ENCODE measurements at regions not wholly inside any gene's neighbourhood (a gene's known extent, or its start where the extent isn't known, plus 50 kb on each side); places are given as distances from the start of the nearest gene placed in this dataset.

DNA sequence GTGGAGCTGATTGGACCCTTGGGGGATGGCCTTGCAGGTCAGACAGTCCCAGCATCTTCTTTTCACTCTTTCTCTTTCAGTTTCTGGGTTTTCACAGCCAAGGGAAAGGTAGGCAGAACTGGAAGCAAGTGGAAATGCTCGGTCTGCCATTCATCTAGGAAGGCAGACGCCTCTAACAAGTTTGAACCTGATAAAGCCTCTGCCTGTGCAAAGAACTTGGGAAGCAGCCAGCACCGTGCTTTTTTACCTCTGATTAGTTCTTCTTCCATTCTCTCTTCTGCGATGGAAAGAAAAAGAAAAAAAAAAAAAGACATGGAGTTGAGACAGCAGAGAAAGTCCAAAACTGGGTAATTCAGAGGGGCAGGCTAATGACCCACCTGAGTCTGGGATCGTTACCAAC, 997.8 kb upstream of the EEF2KMT start:
- Mint-ChIP-seq H3K4me1 (ENCODE audit: low read depth in 2 of 2) (no peaks in the 10 kb centered on the region), H3K4me3 (no peak overlapping the region), H3K27me3 (no peaks in the 10 kb centered on the region)

DNA sequence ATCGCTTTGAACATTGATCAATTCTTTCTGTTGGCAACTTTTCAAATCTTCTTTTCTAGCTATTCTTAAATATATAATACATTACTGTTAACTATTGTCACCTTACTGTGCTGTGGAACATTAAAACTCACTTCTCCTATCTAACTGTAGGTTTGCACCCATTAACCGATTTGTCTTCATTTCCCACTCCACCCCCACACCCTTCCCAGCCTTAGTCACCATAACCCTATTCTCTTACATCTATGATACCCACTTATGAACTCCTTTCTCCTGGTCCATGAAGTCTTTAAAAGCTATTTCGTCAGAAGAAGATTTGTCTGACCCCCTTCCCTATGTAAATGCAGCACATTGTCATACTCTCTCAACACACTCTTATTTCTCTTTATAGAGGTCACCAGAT, 993.4 kb upstream of the EEF2KMT start:
- ATAC-seq (no peak), DNase-seq (ENCODE audit: low spot score) (no peak)
- H3K4me3 Mint-ChIP-seq = no peak overlapping the region
- no peaks in the 10 kb centered on the region for H3K27me3 Mint-ChIP-seq
- no peak overlapping the region for H3K27ac Mint-ChIP-seq
- peaks cover 19% of the 10 kb centered on the region for H3K9me3 Mint-ChIP-seq
- H3K4me1 Mint-ChIP-seq (ENCODE audit: low read depth in 2 of 2) = no peaks in the 10 kb centered on the region
- H3K36me3 Mint-ChIP-seq = no peaks in the 10 kb centered on the region

More for the DNA sequence above, 997.8 kb upstream of the EEF2KMT start:
- Mint-ChIP-seq H3K36me3 (no peaks in the 10 kb centered on the region), H3K27ac (no peak overlapping the region), H3K9me3 (peaks cover 3% of the 10 kb centered on the region)
- no peak for ATAC-seq
- DNase-seq (ENCODE audit: low spot score) = no peak

DNA sequence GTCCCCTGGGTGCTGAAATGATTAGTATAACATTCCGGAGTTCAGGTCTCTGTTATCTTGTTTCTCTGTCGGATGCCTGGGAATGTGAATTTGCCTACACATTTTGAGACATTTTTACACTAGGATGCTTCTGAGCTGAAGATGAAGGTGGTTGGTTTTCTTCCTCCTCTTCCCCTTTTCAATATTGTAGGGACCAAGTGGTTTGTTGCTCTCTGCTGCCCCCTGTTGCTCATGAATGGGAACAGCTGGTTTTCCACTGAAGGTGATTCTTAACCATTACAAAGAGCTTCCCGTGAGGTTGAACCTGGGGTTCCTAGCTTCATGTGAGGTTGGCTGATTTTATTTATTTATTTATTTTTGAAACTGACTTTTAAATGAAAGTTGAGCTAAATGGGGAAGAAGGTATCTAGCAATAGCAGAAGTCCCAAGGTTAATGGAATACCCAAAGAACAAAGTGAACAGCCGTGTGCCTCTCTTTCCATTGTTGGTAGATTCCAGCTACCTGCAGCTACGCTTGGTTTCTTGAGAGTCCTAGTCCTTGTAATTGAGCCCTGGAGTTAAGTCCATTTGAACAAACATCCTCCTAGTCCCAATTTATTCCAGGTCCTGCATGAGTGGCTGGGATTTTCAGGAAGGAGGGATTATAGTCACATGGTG, 983.9 kb upstream of the EEF2KMT start:
- H3K27ac Mint-ChIP-seq = no peak overlapping the region

DNA sequence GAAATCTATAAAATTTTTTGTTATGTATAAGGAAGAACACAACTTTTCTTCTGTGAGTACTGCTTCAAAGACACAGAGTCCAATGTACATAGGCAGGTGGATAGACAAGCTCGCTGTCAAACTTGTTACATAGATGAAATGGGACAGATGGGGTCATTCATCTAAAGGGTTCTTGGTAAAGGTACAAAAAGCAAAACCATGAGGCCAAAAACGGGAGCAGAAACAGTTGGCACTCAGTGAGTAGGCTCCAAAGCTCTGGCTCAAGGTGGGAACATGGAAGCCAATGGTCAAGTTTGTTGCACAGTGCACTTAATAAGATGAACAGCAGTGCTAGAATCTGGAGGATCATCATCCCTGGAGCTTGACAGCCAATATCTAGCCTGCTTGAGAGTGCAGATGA, 979.0 kb upstream of the EEF2KMT start:
- Mint-ChIP-seq H3K36me3 (no peaks in the 10 kb centered on the region), H3K4me1 (ENCODE audit: low read depth in 2 of 2) (no peaks in the 10 kb centered on the region), H3K4me3 (no peak overlapping the region), H3K27ac (no peak overlapping the region), H3K27me3 (peaks cover 0 to 4% of the 10 kb centered on the region in 2 donors), H3K9me3 (peaks cover 11% of the 10 kb centered on the region)
- ATAC-seq = no peak
- DNase-seq (ENCODE audit: low spot score) = no peak

More for the DNA sequence above, 983.9 kb upstream of the EEF2KMT start:
- Mint-ChIP-seq H3K4me3 (no peak overlapping the region), H3K27me3 (peaks cover 0 to 2% of the 10 kb centered on the region in 2 donors), H3K4me1 (ENCODE audit: low read depth in 2 of 2) (no peaks in the 10 kb centered on the region), H3K9me3 (peaks cover 8% of the 10 kb centered on the region), H3K36me3 (no peaks in the 10 kb centered on the region)
- DNase-seq (ENCODE audit: low spot score) (no peak), ATAC-seq (no peak)

DNA sequence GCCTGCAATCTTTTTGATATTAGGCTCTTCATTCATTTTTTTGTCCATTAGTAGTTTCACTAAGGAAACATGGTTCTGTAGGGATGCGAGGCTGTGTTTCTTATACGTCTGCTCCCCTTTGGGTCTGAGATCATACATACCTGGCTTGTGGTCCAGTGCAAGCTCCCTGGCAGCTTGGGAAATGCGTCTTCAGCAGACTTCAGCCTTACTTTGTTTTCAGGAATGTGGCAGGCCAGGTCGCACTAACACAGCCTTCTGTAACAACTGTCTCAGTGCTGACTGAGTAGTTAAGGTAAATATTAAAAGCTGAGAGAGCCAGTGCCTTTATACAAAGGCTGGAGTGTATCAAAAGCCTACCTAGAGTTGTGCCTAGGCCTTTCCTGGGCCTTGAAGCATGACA, 970.5 kb upstream of the EEF2KMT start:
- no peaks in the 10 kb centered on the region for H3K27me3 Mint-ChIP-seq
- H3K27ac Mint-ChIP-seq = no peak overlapping the region

DNA sequence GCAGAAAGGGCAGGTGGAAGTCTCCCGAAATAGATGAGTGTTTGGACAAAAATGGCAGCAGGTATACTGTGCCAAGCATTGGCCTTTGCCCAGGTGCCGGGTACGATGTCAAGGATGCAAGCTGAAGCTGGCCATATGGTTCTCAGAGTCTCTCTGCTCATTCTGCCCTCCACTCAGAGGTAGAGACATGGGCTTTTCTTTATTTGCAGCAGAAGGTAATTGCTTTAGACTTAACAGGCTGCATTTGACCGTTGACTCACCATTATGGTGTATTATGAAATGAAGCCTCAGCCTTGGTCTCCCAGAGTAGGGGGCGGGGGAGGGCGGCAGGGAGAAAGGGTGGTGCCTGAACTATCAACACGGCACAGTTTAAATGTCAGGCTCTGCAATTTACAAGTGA, 969.1 kb upstream of the EEF2KMT start:
- Mint-ChIP-seq H3K27me3 (no peaks in the 10 kb centered on the region), H3K27ac (no peak overlapping the region), H3K4me1 (ENCODE audit: low read depth in 2 of 2) (no peaks in the 10 kb centered on the region), H3K4me3 (no peak overlapping the region), H3K36me3 (no peaks in the 10 kb centered on the region), H3K9me3 (peaks cover 6% of the 10 kb centered on the region)
- DNase-seq (ENCODE audit: low spot score) = no peak
- ATAC-seq = no peak

More for the DNA sequence above, 970.5 kb upstream of the EEF2KMT start:
- no peaks in the 10 kb centered on the region for H3K4me1 Mint-ChIP-seq (ENCODE audit: low read depth in 2 of 2)
- no peak for DNase-seq (ENCODE audit: low spot score)
- H3K36me3 Mint-ChIP-seq = no peaks in the 10 kb centered on the region
- H3K4me3 Mint-ChIP-seq = no peak overlapping the region
- peaks cover 10% of the 10 kb centered on the region for H3K9me3 Mint-ChIP-seq
- no peak for ATAC-seq

DNA sequence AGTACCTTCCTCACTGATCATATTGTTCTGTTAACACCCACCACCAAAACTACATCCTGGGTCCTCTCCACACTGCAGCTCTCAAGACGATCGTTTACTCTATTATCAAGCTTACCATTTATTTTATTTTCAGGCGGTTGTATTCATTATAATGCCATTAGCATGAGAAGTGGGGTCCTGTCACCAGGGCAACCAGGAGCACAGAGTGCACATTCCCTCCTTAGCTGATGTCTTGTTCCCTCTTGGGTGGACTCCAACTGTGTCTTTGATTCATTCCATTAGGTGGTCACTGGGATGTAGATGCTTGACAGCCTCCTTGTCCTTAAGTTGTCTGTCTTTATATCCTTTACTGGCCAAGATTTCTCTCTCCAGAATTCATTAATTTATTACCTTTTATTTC, 965.9 kb upstream of the EEF2KMT start:
- H3K4me3 Mint-ChIP-seq = no peak overlapping the region
- no peak overlapping the region for H3K27ac Mint-ChIP-seq
- ATAC-seq (no peak), DNase-seq (ENCODE audit: low spot score) (no peak)
- no peaks in the 10 kb centered on the region for H3K4me1 Mint-ChIP-seq (ENCODE audit: low read depth in 2 of 2)
- H3K27me3 Mint-ChIP-seq = no peaks in the 10 kb centered on the region
- peaks cover 5% of the 10 kb centered on the region for H3K9me3 Mint-ChIP-seq
- H3K36me3 Mint-ChIP-seq = no peaks in the 10 kb centered on the region

DNA sequence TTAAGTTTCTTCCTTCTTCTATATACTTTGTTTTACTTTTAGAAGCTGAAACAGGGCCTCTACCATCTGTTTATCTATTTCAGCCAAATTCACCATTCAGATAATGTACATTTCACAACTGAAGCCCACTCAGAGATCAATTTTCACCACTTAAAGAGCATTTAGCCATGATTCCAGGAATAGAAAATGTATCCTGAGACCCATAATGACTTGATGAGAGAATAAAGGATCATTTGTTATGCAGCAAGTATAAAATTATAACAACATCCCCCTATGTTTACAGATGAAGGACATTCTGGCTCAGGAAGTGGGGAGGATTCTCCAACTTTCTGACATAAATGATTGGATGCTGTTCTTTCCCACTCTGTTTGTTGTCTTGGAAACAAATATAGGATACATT, 962.1 kb upstream of the EEF2KMT start:
- H3K9me3 Mint-ChIP-seq = no peaks in the 10 kb centered on the region
- H3K4me3 Mint-ChIP-seq = no peak overlapping the region
- DNase-seq (ENCODE audit: low spot score) (no peak), ATAC-seq (no peak)
- H3K27ac Mint-ChIP-seq = no peak overlapping the region
- H3K36me3 Mint-ChIP-seq = no peaks in the 10 kb centered on the region
- no peaks in the 10 kb centered on the region for H3K27me3 Mint-ChIP-seq
- H3K4me1 Mint-ChIP-seq (ENCODE audit: low read depth in 2 of 2) = no peaks in the 10 kb centered on the region

DNA sequence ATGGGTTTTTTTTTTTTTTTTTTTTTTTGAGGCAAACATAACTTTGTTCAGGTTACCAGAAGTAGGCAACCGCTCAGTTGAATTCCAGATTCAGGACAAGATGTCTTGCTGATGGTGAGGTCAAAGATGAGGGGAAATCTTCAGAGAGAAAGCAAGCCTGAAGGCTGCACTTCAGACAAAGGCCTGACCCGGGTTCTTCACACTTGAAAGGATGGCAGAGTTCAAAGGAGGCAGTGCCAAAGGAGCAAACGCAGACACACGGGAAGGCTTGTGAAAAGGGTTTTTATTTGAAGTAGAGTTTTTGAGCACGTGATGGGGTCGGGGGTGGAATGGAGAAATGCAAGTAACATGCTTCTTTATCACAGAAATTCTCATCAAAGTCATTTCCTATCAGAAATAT, 960.2 kb upstream of the EEF2KMT start:
- Mint-ChIP-seq H3K9me3 (no peaks in the 10 kb centered on the region), H3K27me3 (no peaks in the 10 kb centered on the region), H3K36me3 (no peaks in the 10 kb centered on the region), H3K27ac (no peak overlapping the region), H3K4me3 (no peak overlapping the region), H3K4me1 (ENCODE audit: low read depth in 2 of 2) (no peaks in the 10 kb centered on the region)
- DNase-seq (ENCODE audit: low spot score) (no peak), ATAC-seq (no peak)

DNA sequence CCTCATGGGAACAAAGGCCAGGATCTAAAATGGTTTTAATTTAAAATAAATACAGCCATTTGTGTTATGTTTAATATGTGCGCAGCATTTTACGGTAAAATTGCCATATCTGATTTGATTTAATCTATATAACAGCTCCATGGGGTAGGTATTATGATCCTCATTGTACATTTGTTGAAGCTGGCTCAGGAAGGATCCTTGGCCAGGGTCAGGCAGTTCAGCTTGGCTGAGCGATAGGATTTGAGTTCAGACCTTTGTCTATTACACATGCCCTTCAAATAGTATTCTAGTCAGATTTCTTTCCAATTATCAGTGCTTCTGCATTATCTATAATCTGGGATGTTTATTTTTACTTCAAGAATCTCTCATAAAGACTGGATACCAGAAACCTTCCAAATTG, 950.4 kb upstream of the EEF2KMT start:
- peaks cover 0 to 8% of the 10 kb centered on the region in 2 donors for H3K27me3 Mint-ChIP-seq
- no peak for DNase-seq (ENCODE audit: low spot score)
- peaks cover 5% of the 10 kb centered on the region for H3K9me3 Mint-ChIP-seq

DNA sequence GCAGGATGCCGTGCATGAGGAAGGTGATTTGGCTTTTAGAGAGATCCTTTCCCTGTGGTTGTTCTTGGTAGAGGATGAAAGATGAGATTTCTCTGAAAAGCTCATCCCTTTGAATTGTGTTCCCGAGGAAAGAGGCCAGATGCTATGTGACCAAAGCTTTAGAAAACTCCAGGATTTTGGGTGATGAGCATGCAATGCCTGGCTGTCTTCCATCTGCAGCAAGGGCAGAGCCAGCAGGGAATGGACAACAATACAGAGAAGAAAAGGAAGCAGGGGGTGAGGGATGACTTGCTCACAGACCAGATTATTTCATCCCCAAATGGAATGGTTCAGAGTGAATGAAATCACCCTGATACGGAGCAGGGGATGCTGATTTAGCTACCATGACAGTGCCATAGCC, 949.7 kb upstream of the EEF2KMT start:
- no peak overlapping the region for H3K27ac Mint-ChIP-seq
- ATAC-seq = no peak
- DNase-seq (ENCODE audit: low spot score) = no peak
- no peaks in the 10 kb centered on the region for H3K4me1 Mint-ChIP-seq (ENCODE audit: low read depth in 2 of 2)
- no peak overlapping the region for H3K4me3 Mint-ChIP-seq
- H3K9me3 Mint-ChIP-seq = peaks cover 9% of the 10 kb centered on the region
- no peaks in the 10 kb centered on the region for H3K36me3 Mint-ChIP-seq
- peaks cover 0 to 13% of the 10 kb centered on the region in 2 donors for H3K27me3 Mint-ChIP-seq

More for the DNA sequence above, 950.4 kb upstream of the EEF2KMT start:
- no peaks in the 10 kb centered on the region for H3K36me3 Mint-ChIP-seq
- no peak for ATAC-seq
- no peaks in the 10 kb centered on the region for H3K4me1 Mint-ChIP-seq (ENCODE audit: low read depth in 2 of 2)
- no peak overlapping the region for H3K27ac Mint-ChIP-seq
- H3K4me3 Mint-ChIP-seq = no peak overlapping the region

DNA sequence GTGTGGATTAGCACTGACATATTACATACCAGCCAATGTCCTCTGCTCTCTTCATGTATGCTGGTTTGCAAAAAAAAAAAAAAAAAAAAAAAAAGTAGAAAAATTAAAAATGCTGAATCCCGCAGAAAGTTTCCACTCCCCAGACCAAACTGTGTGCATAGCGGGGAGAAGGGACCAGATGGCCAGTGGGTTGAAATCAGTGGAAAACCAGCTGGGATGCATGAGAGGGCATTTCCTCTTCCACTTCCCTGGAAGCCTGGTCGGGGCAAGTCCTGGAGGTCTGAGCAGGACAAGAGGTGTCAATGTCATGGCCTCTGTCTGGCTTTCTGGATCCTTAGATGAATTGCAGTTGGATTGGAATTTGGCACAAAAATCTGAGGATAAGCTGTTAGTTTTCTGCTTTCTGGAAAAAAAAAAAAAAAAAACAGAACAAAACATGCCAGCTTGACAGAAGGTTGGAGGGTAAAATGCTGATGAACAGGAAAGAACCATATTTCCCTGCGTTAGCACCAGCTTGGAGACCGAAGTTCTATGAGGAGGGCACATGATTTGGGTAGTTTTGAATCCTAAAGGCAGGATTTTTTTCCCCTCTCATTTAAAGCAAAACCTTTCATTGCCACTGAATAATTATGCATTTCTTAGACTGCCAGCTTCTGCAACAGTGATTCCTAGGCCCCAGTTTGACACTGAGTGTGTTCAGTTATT, 941.5 kb upstream of the EEF2KMT start:
- H3K36me3 Mint-ChIP-seq = no peaks in the 10 kb centered on the region
- peaks cover 0 to 5% of the 10 kb centered on the region in 2 donors for H3K27me3 Mint-ChIP-seq
- ATAC-seq (no peak), DNase-seq (ENCODE audit: low spot score) (no peak)
- H3K4me3 Mint-ChIP-seq = no peak overlapping the region
- no peak overlapping the region for H3K27ac Mint-ChIP-seq
- no peaks in the 10 kb centered on the region for H3K4me1 Mint-ChIP-seq (ENCODE audit: low read depth in 2 of 2)
- H3K9me3 Mint-ChIP-seq = peaks cover 4% of the 10 kb centered on the region

DNA sequence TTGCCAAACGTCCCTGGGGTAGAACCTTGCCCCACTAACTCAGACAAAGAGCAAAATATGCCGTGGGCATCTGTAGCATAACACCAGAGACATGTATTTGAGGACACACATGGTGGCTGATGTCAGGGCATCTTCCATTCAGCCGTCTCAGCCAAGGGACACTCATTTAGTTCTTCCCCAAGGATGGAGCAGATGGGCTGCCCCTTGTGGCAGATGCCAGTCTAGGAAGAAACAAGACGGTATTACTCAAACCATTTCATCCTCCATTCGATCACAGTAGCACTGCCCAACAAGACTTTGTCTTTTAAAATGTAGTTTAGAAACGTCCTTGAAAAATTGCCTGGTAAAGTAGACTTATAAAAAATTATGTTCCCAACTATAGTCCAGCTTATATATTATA, 937.6 kb upstream of the EEF2KMT start:
- H3K4me1 Mint-ChIP-seq (ENCODE audit: low read depth in 2 of 2) = no peaks in the 10 kb centered on the region
- H3K27ac Mint-ChIP-seq = no peak overlapping the region
- H3K36me3 Mint-ChIP-seq = no peaks in the 10 kb centered on the region
- H3K27me3 Mint-ChIP-seq = peaks cover 0 to 3% of the 10 kb centered on the region in 2 donors
- no peak overlapping the region for H3K4me3 Mint-ChIP-seq
- peaks cover 7% of the 10 kb centered on the region for H3K9me3 Mint-ChIP-seq
- ATAC-seq = no peak
- DNase-seq (ENCODE audit: low spot score) = no peak

DNA sequence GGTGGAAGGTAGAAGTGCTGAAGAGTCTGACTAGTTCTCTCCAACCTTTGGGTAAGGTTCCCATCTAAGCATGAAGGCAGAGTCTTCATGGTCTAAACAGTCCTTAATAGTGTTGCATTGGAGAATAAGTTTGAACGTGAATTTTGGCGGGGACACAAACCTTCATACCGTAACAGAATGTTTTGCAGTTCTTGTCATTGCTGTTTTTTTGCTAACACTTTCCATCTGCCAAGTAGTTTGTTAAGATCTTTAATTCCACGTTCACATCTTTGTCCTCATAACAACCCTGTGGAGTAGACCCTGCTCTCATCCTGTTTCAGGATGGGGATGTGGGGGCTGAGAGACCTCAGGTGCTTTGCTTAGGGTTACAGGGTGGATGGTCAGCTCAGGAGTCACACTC, 936.9 kb upstream of the EEF2KMT start:
- H3K27me3 Mint-ChIP-seq = peaks cover 0 to 3% of the 10 kb centered on the region in 2 donors
- no peak for DNase-seq (ENCODE audit: low spot score)
- no peak overlapping the region for H3K27ac Mint-ChIP-seq
- no peaks in the 10 kb centered on the region for H3K36me3 Mint-ChIP-seq
- peaks cover 7% of the 10 kb centered on the region for H3K9me3 Mint-ChIP-seq
- no peaks in the 10 kb centered on the region for H3K4me1 Mint-ChIP-seq (ENCODE audit: low read depth in 2 of 2)
- ATAC-seq = no peak
- no peak overlapping the region for H3K4me3 Mint-ChIP-seq
